ENCODE measurements at regions not wholly inside any gene's neighbourhood (a gene's known extent, or its start where the extent isn't known, plus 50 kb on each side); places are given as distances from the start of the nearest gene placed in this dataset.

DNA sequence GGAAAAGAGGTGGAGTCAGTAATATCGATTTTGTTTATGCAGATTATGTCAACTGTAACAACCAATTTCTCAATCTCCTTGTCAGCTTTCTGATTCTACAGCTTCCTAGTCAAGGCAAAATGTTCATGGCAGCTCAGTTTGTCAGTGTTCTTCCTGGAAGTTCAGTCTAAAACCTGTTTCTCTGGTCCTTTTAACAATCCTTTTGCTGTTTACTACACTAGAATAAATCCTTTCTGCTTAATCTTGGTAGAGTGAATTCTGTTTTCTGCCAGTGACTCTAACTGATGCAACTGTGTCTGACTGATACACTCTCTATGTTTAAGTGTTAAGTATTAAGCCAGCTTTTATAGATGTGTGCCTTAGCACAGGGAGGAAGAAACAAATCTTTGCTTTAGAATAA is 516.9 kb upstream of the KLF12 start (continued):
- TF ChIP-seq TARDBP (IDR thresholded peaks at IDR 0.05) (no peak), NELFE (IDR thresholded peaks at IDR 0.05; ENCODE audit: insufficient read depth, insufficient read length) (no peak), DNMT1 (IDR thresholded peaks at IDR 0.05) (no peak), RUNX1 (IDR thresholded peaks at IDR 0.05; ENCODE audit: low read depth) (no peak), TAF7 (tag; IDR thresholded peaks at IDR 0.05) (no peak), NFRKB (IDR thresholded peaks at IDR 0.05; ENCODE audit: low read depth) (no peak)
- TF ChIP-seq, protein P1, sequence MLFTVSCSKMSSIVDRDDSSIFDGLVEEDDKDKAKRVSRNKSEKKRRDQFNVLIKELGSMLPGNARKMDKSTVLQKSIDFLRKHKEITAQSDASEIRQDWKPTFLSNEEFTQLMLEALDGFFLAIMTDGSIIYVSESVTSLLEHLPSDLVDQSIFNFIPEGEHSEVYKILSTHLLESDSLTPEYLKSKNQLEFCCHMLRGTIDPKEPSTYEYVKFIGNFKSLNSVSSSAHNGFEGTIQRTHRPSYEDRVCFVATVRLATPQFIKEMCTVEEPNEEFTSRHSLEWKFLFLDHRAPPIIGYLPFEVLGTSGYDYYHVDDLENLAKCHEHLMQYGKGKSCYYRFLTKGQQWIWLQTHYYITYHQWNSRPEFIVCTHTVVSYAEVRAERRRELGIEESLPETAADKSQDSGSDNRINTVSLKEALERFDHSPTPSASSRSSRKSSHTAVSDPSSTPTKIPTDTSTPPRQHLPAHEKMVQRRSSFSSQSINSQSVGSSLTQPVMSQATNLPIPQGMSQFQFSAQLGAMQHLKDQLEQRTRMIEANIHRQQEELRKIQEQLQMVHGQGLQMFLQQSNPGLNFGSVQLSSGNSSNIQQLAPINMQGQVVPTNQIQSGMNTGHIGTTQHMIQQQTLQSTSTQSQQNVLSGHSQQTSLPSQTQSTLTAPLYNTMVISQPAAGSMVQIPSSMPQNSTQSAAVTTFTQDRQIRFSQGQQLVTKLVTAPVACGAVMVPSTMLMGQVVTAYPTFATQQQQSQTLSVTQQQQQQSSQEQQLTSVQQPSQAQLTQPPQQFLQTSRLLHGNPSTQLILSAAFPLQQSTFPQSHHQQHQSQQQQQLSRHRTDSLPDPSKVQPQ (CRISPR knock-in tag; IDR thresholded peaks at IDR 0.05; ENCODE audit: borderline replicate concordance), result no peak
- TF ChIP-seq, protein P2, sequence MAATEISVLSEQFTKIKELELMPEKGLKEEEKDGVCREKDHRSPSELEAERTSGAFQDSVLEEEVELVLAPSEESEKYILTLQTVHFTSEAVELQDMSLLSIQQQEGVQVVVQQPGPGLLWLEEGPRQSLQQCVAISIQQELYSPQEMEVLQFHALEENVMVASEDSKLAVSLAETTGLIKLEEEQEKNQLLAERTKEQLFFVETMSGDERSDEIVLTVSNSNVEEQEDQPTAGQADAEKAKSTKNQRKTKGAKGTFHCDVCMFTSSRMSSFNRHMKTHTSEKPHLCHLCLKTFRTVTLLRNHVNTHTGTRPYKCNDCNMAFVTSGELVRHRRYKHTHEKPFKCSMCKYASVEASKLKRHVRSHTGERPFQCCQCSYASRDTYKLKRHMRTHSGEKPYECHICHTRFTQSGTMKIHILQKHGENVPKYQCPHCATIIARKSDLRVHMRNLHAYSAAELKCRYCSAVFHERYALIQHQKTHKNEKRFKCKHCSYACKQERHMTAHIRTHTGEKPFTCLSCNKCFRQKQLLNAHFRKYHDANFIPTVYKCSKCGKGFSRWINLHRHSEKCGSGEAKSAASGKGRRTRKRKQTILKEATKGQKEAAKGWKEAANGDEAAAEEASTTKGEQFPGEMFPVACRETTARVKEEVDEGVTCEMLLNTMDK (IDR thresholded peaks at IDR 0.05; ENCODE audit: borderline replicate concordance, insufficient read depth, low read depth, low read length, poor library complexity, severe bottlenecking), result no peak

Measured in K562 (cell line).